Neural cell (in vitro differentiated cells): ENCODE measurements at regions not wholly inside any gene's neighbourhood (a gene's known extent, or its start where the extent isn't known, plus 50 kb on each side); places are given as distances from the start of the nearest gene placed in this dataset.

Experiments used
- H2AFZ ChIP-seq: fragments of 200-600, 300-800 bp; sonication (generic), shearing (Covaris generic); 2 replicates; pipeline ENCODE4 v1.6.0; 2014; ENCODE audit warnings: low read depth, mild to moderate bottlenecking, antibody characterized with exemption, low read length, moderate library complexity
- H3F3A ChIP-seq: fragments of 200-600 bp; shearing (Covaris generic); 2 replicates; pipeline ENCODE4 v1.6.1; 2016; ENCODE audit warnings: mild to moderate bottlenecking, moderate library complexity, mixed read lengths, antibody characterized with exemption, low read length; ENCODE audit not compliant: insufficient read depth, poor library complexity, severe bottlenecking
- H3K27ac ChIP-seq: fragments of 200-600, 300-800 bp; sonication (generic), shearing (Covaris generic); 2 replicates; pipeline ENCODE4 v1.5.1; 2014; ENCODE audit warnings: mild to moderate bottlenecking, low read length, moderate library complexity
- H3K27me3 ChIP-seq: fragments of 300-800, 200-600 bp; sonication (generic), shearing (Covaris generic); 2 replicates; pipeline ENCODE4 v1.6.0; 2014; ENCODE audit warnings: mild to moderate bottlenecking, low read depth, low read length, moderate library complexity; ENCODE audit not compliant: insufficient read depth
- H3K36me3 ChIP-seq: fragments of 300-800, 200-600 bp; sonication (generic), shearing (Covaris generic); 2 replicates; pipeline ENCODE4 v1.5.1; 2014; ENCODE audit warnings: mild to moderate bottlenecking, antibody characterized with exemption, low read length, moderate library complexity; ENCODE audit not compliant: insufficient read depth
- H3K4me2 ChIP-seq: fragments of 300-800, 200-600 bp; sonication (generic), shearing (Covaris generic); 2 replicates; pipeline ENCODE4 v1.6.0; 2014; ENCODE audit warnings: mild to moderate bottlenecking, low read length
- H3K4me3 ChIP-seq: fragments of 300-800, 200-600 bp; sonication (generic), shearing (Covaris generic); 2 replicates; pipeline ENCODE4 v1.5.1; 2014; ENCODE audit warnings: mild to moderate bottlenecking, low read length, moderate library complexity
- H3K79me2 ChIP-seq: fragments of 200-600 bp; shearing (Covaris generic); replicated peaks from 2 replicates; pipeline ENCODE4 v1.6.0; 2014; ENCODE audit warnings: mild to moderate bottlenecking, low read length, moderate library complexity; ENCODE audit not compliant: insufficient read depth
- H3K9ac ChIP-seq: fragments of 300-800, 200-600 bp; sonication (generic), shearing (Covaris generic); 2 replicates; pipeline ENCODE4 v1.6.1; 2016; ENCODE audit warnings: mild to moderate bottlenecking, low read length, mixed read lengths
- H3K9me2 ChIP-seq: fragments of 200-600 bp; shearing (Covaris generic); 2 replicates; pipeline ENCODE4 v1.6.1; 2016; ENCODE audit warnings: mild to moderate bottlenecking, low read length, mixed read lengths; ENCODE audit not compliant: insufficient read depth
- H3K9me3 ChIP-seq: fragments of 200-600, 300-800 bp; sonication (generic), shearing (Covaris generic); 2 replicates; pipeline ENCODE4 v1.6.1; 2016; ENCODE audit warnings: mild to moderate bottlenecking, mixed run types, low read length, moderate library complexity, mixed read lengths
- H4K20me1 ChIP-seq: fragments of 200-600 bp; shearing (Covaris generic); 2 replicates; pipeline ENCODE4 v1.6.1; 2016; ENCODE audit warnings: mild to moderate bottlenecking, mixed run types; ENCODE audit not compliant: insufficient read depth
- CTCF ChIP-seq: fragments of 450-650 bp; IDR thresholded peaks from 2 replicates; pipeline ENCODE4 v1.5.1; 2014; ENCODE audit warnings: antibody characterized with exemption, mild to moderate bottlenecking, moderate library complexity; ENCODE audit not compliant: poor library complexity, severe bottlenecking
- EP300 ChIP-seq: fragments of 450-650 bp; conservative IDR thresholded peaks from 2 replicates; pipeline ENCODE4 v1.6.1; 2014; ENCODE audit warnings: antibody characterized with exemption, mild to moderate bottlenecking, moderate library complexity; ENCODE audit not compliant: poor library complexity, severe bottlenecking
- EZH2 ChIP-seq: fragments of 200-600, 300-800 bp; shearing (Covaris generic), sonication (generic); IDR thresholded peaks from 2 replicates; pipeline ENCODE4 v1.6.1; 2014; ENCODE audit warnings: antibody characterized with exemption, low read length, borderline replicate concordance, mild to moderate bottlenecking; ENCODE audit not compliant: insufficient read depth, poor library complexity, severe bottlenecking
- MXI1 ChIP-seq: fragments of 450-650 bp; conservative IDR thresholded peaks from 2 replicates; pipeline ENCODE4 v1.6.1; 2014; ENCODE audit warnings: antibody characterized with exemption, mild to moderate bottlenecking; ENCODE audit not compliant: poor library complexity, severe bottlenecking
- POLR2AphosphoS5 ChIP-seq: IDR thresholded peaks from 2 replicates; pipeline ENCODE4 v1.6.1; 2012
- RAD21 ChIP-seq: fragments of 450-650 bp; conservative IDR thresholded peaks from 2 replicates; pipeline ENCODE4 v1.6.1; 2014; ENCODE audit warnings: antibody characterized with exemption, mild to moderate bottlenecking, moderate library complexity
- REST ChIP-seq: IDR thresholded peaks from 2 replicates; pipeline ENCODE4 v1.6.1; 2012; ENCODE audit warnings: borderline replicate concordance
- SMC3 ChIP-seq: fragments of 450-650 bp; conservative IDR thresholded peaks from 2 replicates; pipeline ENCODE4 v1.6.1; 2014; ENCODE audit warnings: antibody characterized with exemption, mild to moderate bottlenecking, moderate library complexity; ENCODE audit not compliant: poor library complexity
- TAF1 ChIP-seq: IDR thresholded peaks from 2 replicates; pipeline ENCODE4 v1.6.1; 2012; ENCODE audit warnings: low read depth

DNA sequence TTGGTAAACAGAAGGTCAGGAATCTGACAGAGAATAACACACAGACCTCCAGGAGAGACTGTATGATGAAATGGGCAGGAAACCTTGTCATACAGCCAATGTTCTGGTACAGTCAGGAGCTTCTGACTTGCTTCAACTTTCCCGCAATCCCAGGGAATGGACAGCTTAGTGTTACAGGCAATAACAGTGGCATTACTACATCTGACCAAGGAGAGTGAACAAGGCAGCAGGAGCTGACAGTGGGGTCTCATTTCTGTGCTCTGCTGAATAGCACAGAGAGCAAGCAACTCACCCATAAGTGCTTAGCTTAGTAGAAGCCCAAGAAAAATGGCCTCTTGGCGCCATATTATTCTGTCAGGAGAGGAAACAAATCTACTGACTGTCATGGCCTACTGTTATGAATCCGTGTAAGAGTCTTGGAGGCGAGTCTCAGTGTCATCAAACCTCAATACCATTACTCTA, 186.2 kb upstream of the MTPN start:
- Histone ChIP-seq H3K9ac (no peak overlapping the region), H2AFZ (no peak overlapping the region), H3K4me3 (no peak overlapping the region), H4K20me1 (no peaks in the 10 kb centered on the region), H3K27ac (no peak overlapping the region), H3K27me3 (no peaks in the 10 kb centered on the region), H3K9me3 (no peaks in the 10 kb centered on the region), H3K4me2 (no peak overlapping the region), H3F3A (no peaks in the 10 kb centered on the region), H3K79me2 (no peaks in the 10 kb centered on the region), H3K9me2 (no peaks in the 10 kb centered on the region), H3K36me3 (no peaks in the 10 kb centered on the region)
- TF ChIP-seq SMC3 (no peak), RAD21 (no peak), CTCF (no peak), POLR2AphosphoS5 (no peak), EZH2 (no peak), EP300 (no peak)

DNA sequence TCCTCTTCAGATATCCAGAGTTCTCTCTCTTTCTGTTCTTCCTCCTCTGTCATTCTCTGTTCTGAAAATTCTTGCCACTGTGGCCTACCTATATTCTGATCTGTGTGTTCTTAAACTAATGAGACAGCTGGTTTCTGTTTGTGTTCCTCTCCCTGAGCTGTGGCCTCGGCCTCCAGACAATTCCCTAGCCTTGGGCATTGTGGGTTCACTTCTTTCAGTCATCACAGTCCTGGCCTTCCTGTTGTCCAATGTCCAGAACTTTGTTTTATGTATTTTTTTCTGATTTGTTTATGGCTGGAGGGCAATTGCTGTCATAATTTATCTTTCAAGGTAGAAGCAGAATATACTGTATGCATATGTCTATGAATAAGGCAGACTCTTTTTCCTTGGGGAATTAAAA, 173.2 kb upstream of the MTPN start:
- H3K4me3 ChIP-seq, result no peak overlapping the region
- no peak overlapping the region for H2AFZ ChIP-seq
- H4K20me1 ChIP-seq, result no peaks in the 10 kb centered on the region
- TF ChIP-seq CTCF (no peak), RAD21 (no peak), EZH2 (no peak), REST (no peak), EP300 (no peak), POLR2AphosphoS5 (no peak), TAF1 (no peak), SMC3 (no peak), MXI1 (no peak)
- no peak overlapping the region for H3K9ac ChIP-seq
- no peaks in the 10 kb centered on the region for H3K27me3 ChIP-seq
- H3K36me3 ChIP-seq, result no peaks in the 10 kb centered on the region
- H3K27ac ChIP-seq, result no peak overlapping the region
- no peaks in the 10 kb centered on the region for H3K79me2 ChIP-seq
- H3K9me3 ChIP-seq, result no peaks in the 10 kb centered on the region
- H3K9me2 ChIP-seq, result no peaks in the 10 kb centered on the region
- no peak overlapping the region for H3K4me2 ChIP-seq
- no peaks in the 10 kb centered on the region for H3F3A ChIP-seq
